Fibroblast of skin of scalp (primary cell): ENCODE measurements at regions not wholly inside any gene's neighbourhood (a gene's known extent, or its start where the extent isn't known, plus 50 kb on each side); places are given as distances from the start of the nearest gene placed in this dataset.

Experiments
- DNase-seq: peaks from one replicate; pipeline ENCODE4 v3.0.0-alpha.2; 2013

GRCh38 chr13:31962731-31963370 lies 68.7 kb upstream of the FRY start:
- peak; percentile 31 for DNase-seq

GRCh38 chr13:31963631-31964030 lies 67.9 kb upstream of the FRY start:
- no peak for DNase-seq

DNA sequence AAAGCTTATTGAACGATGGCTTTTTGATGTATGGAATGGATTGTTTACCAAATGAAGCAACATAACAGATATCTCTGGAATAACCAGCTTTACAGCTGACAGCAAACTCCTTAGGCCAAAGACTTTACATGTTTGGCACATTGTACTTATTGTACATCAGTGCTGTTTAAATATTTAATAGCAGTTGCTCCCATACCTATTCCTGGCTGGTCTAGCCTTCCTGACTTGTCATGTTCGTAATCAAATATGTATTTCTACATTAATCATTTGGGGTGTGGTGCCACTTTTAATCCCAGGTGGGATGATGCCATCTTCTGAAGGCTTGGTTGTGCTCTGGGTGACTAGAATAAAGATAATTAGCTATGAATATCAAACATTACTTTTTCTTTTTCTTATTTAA lies 67.4 kb upstream of the FRY start:
- DNase-seq = no peak

GRCh38 chr13:31965361-31966066 lies 66.1 kb upstream of the FRY start:
- DNase-seq = no peak

DNA sequence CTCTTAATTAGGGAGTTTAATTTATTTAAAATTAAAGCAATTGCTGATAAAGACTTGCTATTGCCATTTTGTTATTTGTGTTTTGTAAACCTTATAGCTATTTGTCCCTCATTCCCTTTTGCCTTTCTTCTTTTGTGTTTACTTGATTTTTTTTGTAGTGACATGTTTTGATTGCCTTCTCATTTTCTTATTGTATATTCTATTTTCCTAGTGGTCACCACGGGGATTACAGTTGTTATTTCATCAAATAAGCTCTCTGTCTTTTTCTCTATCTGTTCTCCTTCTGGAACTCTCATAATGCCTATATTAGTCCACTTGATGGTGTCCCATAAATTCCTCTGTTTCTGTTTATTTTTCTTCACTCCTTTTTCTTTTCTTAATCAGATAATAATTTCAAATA lies 64.4 kb upstream of the FRY start:
- DNase-seq = no peak

DNA sequence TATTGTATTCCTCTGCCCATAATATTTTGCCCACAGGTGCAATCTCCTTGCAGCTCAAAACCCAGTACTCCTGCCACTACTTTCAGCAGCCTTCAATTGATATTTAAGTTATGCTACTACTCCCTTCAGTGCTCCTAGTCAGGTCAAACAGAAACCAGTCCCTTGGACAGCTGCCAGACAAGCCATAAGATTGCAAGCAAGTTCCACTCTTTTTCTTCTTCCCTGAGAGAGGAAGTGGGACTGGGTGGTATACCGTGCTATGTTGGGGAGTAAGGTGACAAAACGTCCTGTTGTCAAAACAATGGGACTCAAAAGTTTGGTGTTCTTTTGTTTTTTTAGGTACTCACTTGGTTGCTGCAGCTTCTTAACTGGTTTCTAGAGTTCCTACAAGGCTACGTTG lies 63.1 kb upstream of the FRY start:
- no peak for DNase-seq

GRCh38 chr13:31970231-31970930 lies 61.2 kb upstream of the FRY start:
- DNase-seq = peak; percentile 86

DNA sequence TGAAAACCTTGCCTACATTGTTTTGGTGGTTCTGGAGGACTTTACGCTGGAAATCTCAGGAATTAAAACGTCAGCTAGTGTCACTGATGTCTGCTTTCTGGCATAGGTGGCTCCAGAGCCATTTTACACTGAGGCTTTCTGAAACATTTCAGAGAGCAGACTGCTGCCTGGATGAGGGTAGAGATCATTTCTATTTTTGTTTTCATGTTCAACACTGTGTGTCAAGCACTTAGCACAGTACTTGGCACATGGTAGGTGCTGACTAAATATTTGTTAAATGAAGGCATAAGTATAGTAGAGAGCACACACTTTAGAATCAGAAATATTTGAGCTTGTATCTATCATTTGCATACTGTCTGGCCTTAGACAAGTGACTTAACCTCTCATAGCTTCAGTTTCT lies 59.1 kb upstream of the FRY start:
- DNase-seq = no peak

- DNase-seq = no peak
These were observed 53.6 kb upstream of the FRY start for GRCh38 chr13:31978021-31978420.

GRCh38 chr13:31980830-31981229 lies 50.7 kb upstream of the FRY start:
- no peak for DNase-seq
